Cardiac septum (tissue), 1 donor: ENCODE measurements at regions not wholly inside any gene's neighbourhood (a gene's known extent, or its start where the extent isn't known, plus 50 kb on each side); places are given as distances from the start of the nearest gene placed in this dataset.

Experiments used
- DNase-seq: peaks from one replicate; pipeline ENCODE4 v3.0.0-alpha.2; 2020; ENCODE audit warnings: low spot score
- intact Hi-C: fragments of 100-400 bp; cut with DNase I; formaldehyde crosslinking; loops from one replicate; pipeline ENCODE4 v1.14.0; 2022
- donor health status: DM: no; HTN: no; CAD: no.

GRCh38 chrX:150160656-150161055 lies 202.5 kb upstream of the MAMLD1 start:
- intact Hi-C loops = no loop called here
- no peak for DNase-seq

DNA sequence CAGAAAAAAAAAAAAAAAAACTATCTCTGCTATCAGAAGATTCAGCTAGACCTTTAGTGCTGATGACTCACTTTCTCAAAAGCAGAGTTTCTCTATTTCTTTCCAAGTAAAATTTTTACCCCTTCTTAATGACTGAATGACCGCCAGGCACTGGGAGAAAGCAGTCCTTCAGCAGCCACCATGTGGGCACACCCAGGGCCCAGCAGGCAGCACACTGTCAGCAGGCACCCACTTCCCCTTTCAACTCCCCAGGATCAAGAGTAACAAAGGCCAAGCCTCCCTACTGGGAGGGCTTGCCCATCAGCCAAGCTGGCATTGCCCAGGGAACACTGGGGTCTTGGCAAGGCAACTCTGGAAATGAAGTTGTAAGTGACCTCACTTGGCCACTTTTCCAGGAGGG lies 201.9 kb upstream of the MAMLD1 start:
- intact Hi-C loops = no loop called here
- DNase-seq = no peak

- intact Hi-C loops = no loop called here
- no peak for DNase-seq
These were observed 201.0 kb upstream of the MAMLD1 start for GRCh38 chrX:150162141-150162540.

GRCh38 chrX:150163221-150163930 lies 199.7 kb upstream of the MAMLD1 start:
- intact Hi-C loops = no loop called here
- DNase-seq = no peak

DNA sequence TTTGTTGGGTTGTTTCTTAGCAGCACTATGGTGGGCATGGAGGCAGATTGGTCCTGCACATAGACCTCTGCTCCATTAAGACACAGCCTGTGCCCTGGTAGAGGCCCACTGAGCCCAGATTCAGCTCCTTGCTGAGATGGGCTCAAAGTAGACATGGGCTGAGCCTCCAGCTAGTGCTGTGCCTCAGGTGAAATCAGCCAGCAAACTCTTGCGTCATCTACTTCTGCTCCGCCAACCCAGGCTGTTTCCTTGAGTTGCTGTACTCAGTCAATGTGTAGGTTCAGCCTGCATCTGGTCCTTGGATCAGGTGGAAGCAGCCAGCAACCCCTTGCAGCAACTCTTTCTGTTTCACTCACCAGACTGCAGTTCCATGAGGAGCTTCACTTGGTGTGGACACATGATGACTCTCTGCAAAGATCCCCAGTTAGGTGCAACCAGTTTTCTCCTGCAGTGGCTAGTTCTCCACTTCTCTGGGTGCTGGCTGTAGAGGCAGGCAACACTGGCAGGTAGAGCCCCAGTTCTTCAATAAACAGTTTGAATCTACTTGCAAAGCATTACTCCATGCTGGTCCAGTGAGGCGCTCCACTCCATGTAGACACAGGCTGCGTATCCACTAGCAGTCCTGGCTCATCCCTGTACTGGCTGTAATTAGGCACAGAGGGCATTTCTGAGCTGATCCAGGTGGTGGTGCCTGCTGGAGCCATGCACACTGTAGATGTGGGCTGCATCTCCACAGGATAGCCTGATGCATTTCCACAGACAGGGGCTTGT lies 199.0 kb upstream of the MAMLD1 start:
- intact Hi-C loops = no loop called here
- DNase-seq = no peak

GRCh38 chrX:150164971-150165600 lies 198.0 kb upstream of the MAMLD1 start:
- intact Hi-C loops = no loop called here
- no peak for DNase-seq

DNA sequence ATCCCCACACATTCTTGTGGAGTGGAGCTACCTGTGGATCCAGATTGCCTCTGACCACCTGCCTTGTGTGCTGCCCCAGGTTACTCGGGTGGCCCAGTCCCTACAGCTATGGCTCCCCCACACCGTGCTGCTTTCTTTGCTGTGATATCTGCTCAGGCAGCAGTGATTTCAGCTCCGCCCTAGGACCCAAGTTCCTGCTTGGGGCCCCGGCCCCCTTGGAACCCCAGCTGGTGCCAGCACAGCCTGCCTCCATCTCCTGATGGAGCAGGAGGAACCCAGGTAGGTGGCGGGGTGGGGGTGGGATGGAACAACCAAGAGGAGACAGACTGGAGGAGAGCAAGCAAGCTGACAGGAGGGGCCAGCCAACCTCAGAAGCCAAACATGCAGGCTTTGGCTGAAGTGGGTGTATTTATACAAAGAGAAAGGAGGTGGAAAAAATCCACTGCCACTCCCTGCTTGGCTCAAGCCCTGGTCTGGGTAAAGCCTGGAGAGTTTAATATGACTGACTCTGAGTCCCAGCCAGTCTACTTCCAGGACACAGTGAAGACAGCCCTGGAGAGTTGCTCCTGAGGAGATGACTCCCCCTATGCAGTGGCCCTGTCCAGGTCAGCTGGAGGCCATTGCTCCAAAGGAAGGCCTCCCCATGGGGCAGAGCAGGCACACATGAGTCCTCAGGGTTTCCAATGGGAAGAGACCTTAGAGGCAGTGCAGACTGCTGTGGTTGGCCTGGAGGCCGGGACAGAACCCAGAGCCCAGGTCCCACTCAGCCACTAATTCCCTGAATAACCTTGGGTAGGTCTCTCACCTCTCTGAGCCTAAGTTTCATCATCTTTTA lies 197.1 kb upstream of the MAMLD1 start:
- intact Hi-C loops = no loop called here
- DNase-seq = no peak

DNA sequence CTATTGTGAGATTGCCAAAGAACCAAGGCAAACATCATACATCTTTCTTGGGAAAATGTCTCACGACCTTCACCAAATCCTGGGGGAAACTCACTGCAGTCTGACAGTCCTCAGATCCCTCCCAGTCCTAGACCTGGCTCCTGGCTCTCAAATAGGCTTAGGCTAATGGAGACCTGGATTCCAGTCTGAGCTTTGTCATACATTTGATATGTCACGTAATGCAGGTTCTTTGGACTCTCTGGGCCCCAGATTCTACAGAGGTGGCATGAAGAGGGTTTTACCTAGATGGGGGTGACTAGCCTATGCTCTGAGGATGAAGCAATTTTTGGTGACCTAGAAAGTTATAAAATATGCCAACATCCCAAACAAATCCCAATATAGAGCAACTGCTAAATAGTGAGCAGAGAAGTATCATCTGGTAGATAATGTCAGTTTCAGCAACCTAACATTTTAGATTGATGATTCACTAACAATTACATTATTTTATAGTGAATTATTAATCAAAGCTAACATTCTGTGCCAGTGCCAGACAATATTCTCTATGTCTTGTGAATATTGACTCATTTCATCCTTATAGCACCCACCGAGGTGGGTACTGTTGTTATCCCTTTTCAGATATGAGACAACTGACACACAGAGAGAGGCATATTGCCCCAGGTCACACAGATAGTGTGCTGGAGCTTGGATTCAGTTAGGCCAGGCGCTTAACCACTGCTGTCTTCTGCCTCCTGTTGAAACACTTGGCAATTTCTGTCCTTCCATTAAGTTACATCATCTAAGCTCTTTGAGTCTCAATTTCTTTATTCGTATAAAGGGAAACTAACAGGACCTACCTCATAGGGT lies 195.4 kb upstream of the MAMLD1 start:
- intact Hi-C loops = no loop called here

DNA sequence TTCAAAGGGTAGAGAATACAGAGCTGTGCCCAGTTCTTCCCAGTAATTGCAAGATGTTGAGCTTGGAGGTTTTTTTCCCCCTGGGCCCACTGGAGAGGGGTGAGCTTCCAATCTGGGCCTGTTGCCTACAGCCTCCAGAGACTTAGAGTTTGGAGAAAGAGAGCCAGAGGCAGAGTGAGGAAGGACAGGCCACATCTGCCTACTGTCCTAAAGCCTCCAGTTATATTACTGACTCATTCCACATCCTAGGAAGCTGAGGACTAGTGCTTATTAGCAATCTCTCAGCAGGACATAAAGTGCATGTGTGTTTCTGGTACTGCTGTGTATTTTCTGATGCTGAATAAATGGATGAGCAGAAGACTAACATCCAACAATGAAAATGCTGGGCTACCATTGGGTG lies 181.0 kb upstream of the MAMLD1 start:
- DNase-seq = no peak
- intact Hi-C loops = no loop called here

More for the DNA sequence above, 195.4 kb upstream of the MAMLD1 start:
- no peak for DNase-seq

DNA sequence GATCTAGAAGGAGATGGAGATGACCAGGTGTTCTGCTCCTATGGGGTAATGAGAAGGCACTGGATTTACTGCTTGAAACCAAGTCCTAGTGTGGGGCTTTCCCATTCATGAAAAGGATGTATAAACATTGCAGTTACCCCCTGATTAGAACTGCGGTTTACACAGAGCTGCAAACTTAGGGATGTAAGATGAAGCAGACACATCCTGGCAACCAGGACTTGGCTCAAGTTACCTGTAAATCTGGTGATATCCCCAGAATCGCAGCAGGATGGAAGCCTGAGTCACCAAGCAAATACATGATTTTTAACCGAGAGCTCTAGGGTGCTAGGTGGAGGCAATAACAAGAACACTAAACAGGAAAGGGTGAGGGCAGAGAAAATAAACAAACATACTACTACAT lies 178.6 kb upstream of the MAMLD1 start:
- no peak for DNase-seq

GRCh38 chrX:150185766-150186165 lies 177.4 kb upstream of the MAMLD1 start:
- intact Hi-C loops = no loop called here

More for the DNA sequence above, 178.6 kb upstream of the MAMLD1 start:
- intact Hi-C loops = no loop called here

DNA sequence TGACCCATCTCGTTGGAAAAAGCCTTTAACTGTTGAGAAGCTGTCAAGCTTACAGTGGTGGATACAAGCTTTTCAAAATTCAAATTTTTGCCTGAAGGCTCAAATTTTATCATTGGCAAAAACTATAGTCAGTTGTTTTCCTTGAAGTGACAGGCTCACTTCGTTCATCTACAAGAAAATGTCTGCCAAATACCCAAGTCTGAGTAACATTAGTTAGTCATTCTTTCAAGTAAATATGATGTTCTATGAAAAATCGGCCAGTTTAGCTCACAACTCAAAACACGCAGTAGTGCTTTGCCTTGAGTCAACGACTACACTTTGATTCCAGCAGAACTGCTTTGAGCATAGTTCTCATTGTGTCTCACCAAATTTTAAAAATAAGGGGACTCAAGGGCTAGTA lies 170.3 kb upstream of the MAMLD1 start:
- no peak for DNase-seq
- intact Hi-C loops = no loop called here

More at GRCh38 chrX:150185766-150186165, 177.4 kb upstream of the MAMLD1 start:
- no peak for DNase-seq

GRCh38 chrX:150196285-150196684 lies 166.8 kb upstream of the MAMLD1 start:
- no peak for DNase-seq
- intact Hi-C loops = no loop called here

DNA sequence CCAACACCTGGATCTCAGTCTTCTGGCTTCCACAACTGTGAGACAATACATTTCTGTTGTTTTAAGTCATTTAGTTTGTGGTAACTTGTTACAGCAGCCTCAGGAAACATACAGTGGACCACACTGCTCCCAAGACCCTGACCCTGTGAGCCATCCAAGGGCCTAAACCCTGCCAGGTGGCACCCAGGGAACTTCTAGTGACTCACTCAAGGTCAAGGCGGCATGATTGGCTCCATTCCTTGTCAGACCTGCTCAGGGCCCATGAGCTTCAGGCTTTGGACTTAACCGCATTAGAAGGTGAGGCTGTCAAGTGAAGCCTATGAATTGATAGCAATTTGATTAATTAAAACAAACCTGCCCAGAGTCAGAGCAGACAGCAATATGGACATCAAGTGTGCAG lies 165.7 kb upstream of the MAMLD1 start:
- DNase-seq = no peak
- intact Hi-C loops = no loop called here

- intact Hi-C loops = no loop called here
These were observed 164.3 kb upstream of the MAMLD1 start for GRCh38 chrX:150198776-150199175.

GRCh38 chrX:150199181-150199580 lies 163.9 kb upstream of the MAMLD1 start:
- no peak for DNase-seq
- intact Hi-C loops = no loop called here

More at GRCh38 chrX:150198776-150199175, 164.3 kb upstream of the MAMLD1 start:
- no peak for DNase-seq

GRCh38 chrX:150199803-150200202 lies 163.3 kb upstream of the MAMLD1 start:
- DNase-seq = no peak
- intact Hi-C loops = loop anchor here (5.0 to 10.0 kb wide), 3 partner anchors 162 to 235 kb away; partner anchors contain the start of gene MAMLD1

DNA sequence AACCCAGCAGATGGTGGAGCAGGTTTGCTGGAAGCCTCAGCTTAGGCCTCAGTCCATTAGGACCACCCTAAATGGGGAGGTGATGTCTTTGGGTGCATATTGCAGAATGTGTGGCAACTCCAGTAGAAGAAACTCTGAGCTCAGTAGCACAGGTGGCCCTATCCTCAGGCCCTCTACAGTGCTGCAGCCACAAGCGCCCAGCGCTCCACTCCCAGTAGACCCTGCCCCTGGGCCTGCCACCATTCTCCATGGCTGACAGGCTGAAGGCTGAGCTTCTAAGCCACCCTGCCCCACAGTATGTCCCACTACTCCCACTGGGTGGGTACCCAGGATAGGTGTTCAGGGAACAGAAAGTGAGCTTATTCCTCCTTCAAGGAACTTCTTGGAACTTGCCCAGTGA lies 162.8 kb upstream of the MAMLD1 start:
- intact Hi-C loops = loop anchor here (5.0 to 10.0 kb wide), 3 partner anchors 162 to 236 kb away; partner anchors contain the start of gene MAMLD1
- no peak for DNase-seq
